Activated naive CD8-positive, alpha-beta T cell treated with anti-CD3 and anti-CD28 coated beads, Interleukin-2, amount 50 U/mL, for 24 hours (primary cell): ENCODE measurements at regions not wholly inside any gene's neighbourhood (a gene's known extent, or its start where the extent isn't known, plus 50 kb on each side); places are given as distances from the start of the nearest gene placed in this dataset.
A peak's percentile ranks its signal among the peaks of the same experiment; 100 is the strongest.

Source experiments
- ATAC-seq: fragments of 150-1000 bp; cut with Tn5 transposase; one replicate; pipeline ENCODE4 v1.10.0; 2021
- DNase-seq: peaks from one replicate; pipeline ENCODE4 v3.0.0; 2021
- H3K27ac Mint-ChIP-seq: one replicate; pipeline ENCODE4 v1.8.0; 2021; ENCODE audit warnings: mild to moderate bottlenecking, mixed read lengths
- H3K27me3 Mint-ChIP-seq: one replicate; pipeline ENCODE4 v1.8.0; 2021; ENCODE audit warnings: mixed read lengths
- H3K36me3 Mint-ChIP-seq: one replicate; pipeline ENCODE4 v1.8.0; 2021; ENCODE audit warnings: low read depth, mixed read lengths
- H3K4me1 Mint-ChIP-seq: one replicate; pipeline ENCODE4 v1.8.0; 2021; ENCODE audit warnings: mixed read lengths
- H3K4me3 Mint-ChIP-seq: one replicate; pipeline ENCODE4 v1.8.0; 2021; ENCODE audit warnings: mild to moderate bottlenecking, moderate library complexity, mixed read lengths
- H3K9me3 Mint-ChIP-seq: one replicate; pipeline ENCODE4 v1.8.0; 2021; ENCODE audit warnings: mixed read lengths

DNA sequence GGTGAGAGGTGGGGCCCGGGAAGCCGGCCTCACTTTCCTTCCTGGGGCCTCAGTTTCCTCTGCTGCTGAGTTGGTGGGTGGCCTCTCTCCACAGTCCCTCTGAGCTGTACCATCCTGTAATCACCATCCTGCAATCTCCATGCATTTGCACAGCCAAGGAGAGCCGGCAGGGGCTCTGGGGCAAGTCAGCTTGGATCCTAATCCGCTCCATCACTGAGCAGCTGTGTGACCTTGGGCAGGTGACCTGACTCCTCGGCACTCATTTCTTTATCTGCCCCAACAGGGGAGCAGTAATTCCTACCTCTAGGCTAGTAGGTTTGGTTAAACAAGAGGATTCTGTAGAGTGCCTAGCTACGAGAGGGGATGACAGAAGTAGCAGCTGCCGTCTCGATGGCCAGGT, 88.2 kb upstream of the ZNF618 start:
- Mint-ChIP-seq H3K36me3 (no peaks in the 10 kb centered on the region), H3K4me3 (no peak overlapping the region), H3K27me3 (peaks cover 14% of the 10 kb centered on the region), H3K4me1 (no peaks in the 10 kb centered on the region), H3K9me3 (no peaks in the 10 kb centered on the region), H3K27ac (no peak overlapping the region)
- DNase-seq: no peak
- no peak for ATAC-seq

DNA sequence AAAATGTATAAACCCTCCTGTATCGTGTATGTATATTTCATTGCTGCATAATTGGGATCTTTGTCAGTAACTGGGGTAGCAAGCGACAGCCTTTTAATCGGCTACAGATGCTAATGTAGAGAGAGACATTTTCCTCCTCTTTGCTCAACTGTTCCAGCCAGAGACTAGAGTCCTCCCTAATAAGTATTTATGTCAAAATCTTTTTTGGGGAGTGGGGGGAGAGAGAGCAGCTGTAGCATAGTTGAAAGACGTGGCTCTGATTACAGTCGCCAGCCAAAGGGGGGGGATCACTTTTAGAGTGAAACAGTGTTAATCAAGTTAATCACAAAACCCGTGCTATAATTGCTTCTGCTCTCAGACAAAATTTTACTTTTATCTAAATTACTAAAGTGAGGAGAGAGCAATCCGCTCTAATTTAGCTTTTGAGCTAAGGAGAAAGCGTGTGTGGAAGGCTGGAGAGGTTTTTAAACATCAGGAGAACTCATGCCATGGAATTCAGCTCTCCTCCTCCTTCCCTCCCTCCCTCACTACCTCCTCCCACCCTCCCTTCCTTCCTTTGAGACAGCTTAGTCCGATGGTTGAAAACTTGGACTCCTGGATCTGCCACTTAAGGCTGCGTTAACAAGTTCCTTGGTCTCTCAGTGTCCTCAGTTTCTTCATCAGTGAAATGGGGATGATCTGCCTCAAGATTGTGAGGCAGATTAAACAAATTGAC, 87.3 kb upstream of the ZNF618 start:
- DNase-seq (no peak), ATAC-seq (no peak)
- Mint-ChIP-seq H3K9me3 (no peaks in the 10 kb centered on the region), H3K27ac (no peak overlapping the region), H3K4me3 (no peak overlapping the region), H3K27me3 (peaks cover 11% of the 10 kb centered on the region), H3K4me1 (no peaks in the 10 kb centered on the region), H3K36me3 (no peaks in the 10 kb centered on the region)

DNA sequence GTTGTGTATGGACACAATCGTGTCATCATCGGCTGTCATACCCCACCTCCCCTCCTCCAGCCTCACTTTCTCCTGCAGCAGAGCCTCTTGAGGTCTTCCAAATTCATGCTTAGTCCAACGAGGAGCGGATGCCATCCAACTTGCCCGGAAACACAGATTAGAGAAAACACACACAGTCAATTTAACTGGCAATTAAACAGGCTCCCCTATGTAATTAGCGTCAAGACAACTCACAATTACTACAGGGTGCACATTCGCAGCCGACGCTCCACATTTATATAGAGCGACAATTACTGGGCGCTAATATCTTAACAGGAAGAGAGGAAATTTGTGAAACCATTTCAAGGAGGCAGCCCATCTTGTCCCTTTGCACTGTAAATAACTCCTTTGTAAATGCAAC, 86.0 kb upstream of the ZNF618 start:
- Mint-ChIP-seq H3K27me3 (peaks cover 11% of the 10 kb centered on the region), H3K4me1 (no peaks in the 10 kb centered on the region), H3K27ac (no peak overlapping the region), H3K36me3 (no peaks in the 10 kb centered on the region), H3K4me3 (no peak overlapping the region), H3K9me3 (no peaks in the 10 kb centered on the region)
- no peak for ATAC-seq
- DNase-seq: no peak

DNA sequence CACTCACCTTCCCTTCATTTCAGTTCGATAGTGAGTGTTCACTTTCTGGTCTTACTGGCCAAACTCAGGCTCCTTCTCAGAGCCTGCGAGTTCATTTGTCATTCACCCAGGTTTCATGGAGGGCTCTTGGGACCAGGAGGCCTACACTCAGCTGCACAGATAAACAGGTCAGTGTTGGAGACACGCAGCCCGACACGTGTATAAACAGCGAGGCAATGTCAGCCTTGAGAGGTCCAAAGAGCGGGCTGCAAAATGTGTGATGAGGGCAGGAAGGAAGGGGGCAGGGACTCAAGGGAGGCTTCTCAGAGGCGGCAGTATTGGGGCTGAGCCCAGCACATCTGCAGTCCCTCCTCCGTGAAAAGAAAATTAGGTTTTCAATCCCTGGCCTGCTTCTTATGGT, 82.6 kb upstream of the ZNF618 start:
- Mint-ChIP-seq H3K9me3 (no peaks in the 10 kb centered on the region), H3K4me1 (no peaks in the 10 kb centered on the region), H3K27me3 (peaks cover 14% of the 10 kb centered on the region), H3K27ac (no peak overlapping the region), H3K36me3 (no peaks in the 10 kb centered on the region), H3K4me3 (no peak overlapping the region)
- ATAC-seq (no peak), DNase-seq (no peak)

DNA sequence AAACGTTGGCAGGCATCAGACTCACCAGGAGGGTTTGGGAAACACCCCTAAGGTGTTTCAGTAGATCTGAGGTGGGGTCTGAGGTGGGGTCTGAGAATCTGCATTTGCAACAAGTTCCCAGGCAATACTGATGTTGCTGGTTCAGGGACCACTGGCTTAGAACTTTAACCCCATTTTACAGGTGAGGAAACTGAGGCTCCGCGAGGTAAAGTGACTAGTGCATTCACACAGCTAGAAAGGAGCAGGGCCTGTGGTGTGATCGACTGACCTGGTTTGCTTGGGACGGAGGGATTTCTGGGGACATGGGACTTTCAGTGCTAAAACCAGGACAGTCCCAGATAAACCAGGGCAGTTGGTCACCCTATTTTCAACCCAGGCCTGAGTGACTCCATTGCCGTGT, 81.4 kb upstream of the ZNF618 start:
- Mint-ChIP-seq H3K4me1 (no peaks in the 10 kb centered on the region), H3K9me3 (no peaks in the 10 kb centered on the region), H3K36me3 (no peaks in the 10 kb centered on the region), H3K27me3 (peaks cover 9% of the 10 kb centered on the region), H3K4me3 (no peak overlapping the region), H3K27ac (no peak overlapping the region)
- ATAC-seq: no peak
- DNase-seq: no peak

DNA sequence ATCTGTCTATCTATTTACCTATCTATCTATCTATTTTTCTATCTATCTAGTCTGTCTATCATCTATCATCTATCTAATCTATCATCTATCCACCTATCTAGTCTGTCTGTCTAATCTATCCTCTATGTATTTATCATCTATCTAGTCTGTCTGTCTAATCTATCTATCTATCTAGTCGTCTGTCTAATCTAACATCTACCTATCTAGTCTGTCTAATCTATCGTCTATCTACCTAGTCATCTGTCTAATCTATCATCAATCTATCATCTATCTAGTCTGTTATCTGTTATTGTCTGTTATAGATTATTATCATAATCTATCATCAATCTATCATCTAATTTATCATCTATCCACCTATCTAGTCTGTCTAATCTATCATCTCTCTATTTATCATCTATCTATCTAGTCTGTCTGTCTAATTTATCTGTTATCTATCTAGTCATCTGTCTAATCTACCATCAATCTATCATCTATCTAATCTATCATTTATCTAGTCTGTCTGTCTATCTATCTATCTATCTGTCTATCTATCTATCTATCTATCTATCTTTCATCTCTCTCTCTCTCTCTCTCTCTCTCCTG, 80.2 kb upstream of the ZNF618 start:
- H3K4me1 Mint-ChIP-seq: no peaks in the 10 kb centered on the region
- H3K27me3 Mint-ChIP-seq: peaks cover 3% of the 10 kb centered on the region
- ATAC-seq (no peak), DNase-seq (no peak)
- no peaks in the 10 kb centered on the region for H3K36me3 Mint-ChIP-seq
- H3K4me3 Mint-ChIP-seq: no peak overlapping the region
- no peak overlapping the region for H3K27ac Mint-ChIP-seq
- H3K9me3 Mint-ChIP-seq: no peaks in the 10 kb centered on the region

DNA sequence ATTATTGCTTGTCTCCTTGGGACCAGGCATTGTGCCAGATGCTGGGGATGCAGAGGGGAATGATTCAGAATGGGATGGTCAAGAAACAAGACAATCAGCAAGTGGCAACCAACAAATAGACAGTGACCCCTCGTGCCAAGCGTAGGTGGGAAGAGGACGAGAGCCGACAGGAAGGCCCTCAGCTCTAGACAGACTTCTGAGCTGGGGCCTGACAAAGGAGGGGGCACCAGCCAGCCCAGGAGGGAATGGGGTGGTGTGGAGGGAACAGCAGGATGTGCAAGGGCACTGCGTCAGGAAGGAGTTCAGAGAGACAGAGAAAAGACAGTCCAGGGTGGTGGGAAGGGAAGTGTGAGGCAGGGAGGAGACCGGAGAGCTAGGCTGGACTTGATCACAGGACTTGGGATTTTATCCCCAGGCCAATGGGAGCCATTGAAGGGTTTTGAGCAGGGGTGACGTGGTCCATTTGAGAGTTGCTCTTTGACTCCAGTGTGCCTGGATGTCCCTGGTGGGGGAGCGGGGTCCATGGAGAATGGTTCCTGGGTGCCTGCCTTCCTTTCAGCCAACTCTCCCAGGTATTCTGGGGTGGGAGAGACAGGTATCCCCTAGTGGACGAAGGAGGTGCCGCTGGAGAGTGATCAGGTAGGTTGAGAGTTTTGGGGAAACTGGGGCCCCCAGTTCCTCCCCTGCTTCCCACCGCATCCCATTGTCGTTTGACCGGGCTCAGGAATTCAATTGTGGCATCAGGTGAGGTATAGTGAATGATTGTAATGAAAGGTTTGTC, 79.3 kb upstream of the ZNF618 start:
- ATAC-seq: no peak
- Mint-ChIP-seq H3K27me3 (peaks cover 3% of the 10 kb centered on the region), H3K4me1 (no peaks in the 10 kb centered on the region), H3K27ac (no peak overlapping the region), H3K4me3 (no peak overlapping the region), H3K9me3 (no peaks in the 10 kb centered on the region), H3K36me3 (no peaks in the 10 kb centered on the region)
- DNase-seq: no peak

DNA sequence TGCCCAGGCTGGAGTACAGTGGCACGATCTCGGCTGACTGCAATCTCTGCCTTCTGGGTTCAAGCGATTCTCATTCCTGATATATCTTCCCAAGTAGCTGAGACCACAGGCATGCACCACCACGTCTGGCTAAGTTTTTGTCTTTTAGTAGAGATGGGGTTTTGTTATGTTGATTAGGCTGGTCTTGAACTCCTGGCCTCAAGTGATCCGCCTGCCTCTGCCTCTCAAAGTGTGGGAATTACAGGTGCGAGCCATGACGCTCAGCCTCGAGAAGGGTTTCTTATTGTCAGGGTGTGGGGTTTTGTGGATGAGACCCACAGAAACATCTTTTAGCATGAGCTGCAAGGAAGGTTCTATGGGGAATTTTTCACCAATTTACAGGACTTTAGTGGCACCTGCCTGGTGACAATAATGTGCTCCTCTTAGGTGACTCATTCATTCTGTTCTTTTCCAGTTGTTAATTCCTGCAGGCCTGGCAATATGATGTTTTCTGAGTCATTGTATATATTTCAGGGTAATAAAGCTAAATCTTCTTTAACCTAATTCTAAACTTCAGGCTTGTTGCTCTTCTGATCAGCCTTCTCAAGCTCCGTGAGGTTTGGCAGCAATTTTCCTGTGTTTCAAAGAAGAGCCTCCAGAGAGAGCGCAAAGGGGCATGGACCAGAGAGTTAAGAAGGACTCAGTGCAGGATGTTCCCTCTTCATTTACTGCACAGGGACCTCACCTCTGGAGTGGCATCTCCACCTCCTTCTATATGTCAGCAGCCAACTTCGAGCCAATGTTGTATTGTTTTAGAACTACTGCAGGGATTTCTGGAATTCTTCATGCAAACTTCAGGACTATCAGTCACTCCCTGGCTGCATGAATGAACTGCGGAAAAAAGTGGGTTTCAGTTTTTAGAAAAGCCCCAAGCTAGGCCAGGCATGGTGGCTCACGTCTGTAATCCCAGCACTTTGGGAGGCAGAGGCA, 77.8 kb upstream of the ZNF618 start:
- H3K9me3 Mint-ChIP-seq: no peaks in the 10 kb centered on the region
- no peak for ATAC-seq
- DNase-seq: no peak
- no peaks in the 10 kb centered on the region for H3K36me3 Mint-ChIP-seq
- H3K4me3 Mint-ChIP-seq: no peak overlapping the region
- no peaks in the 10 kb centered on the region for H3K4me1 Mint-ChIP-seq
- peaks cover 3% of the 10 kb centered on the region for H3K27me3 Mint-ChIP-seq
- H3K27ac Mint-ChIP-seq: no peak overlapping the region

DNA sequence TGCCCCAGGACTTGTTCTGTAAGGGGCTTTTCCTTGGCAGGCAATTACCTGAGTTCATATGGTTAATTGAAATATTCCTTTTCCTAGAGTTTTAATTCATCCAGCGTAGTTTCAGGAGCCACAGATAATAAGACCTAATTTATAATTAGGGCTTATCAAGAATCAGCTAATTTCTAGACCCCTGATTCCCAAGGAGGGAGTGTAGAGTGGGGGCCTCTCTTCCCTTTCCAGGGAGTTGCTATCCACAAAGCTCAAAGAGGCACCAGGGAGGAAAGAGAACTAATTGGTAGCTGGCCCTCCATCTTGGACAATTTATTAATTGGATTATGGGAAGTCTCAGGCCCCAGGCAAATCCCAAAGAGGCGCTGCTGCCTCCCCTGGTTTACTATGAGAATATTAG, 75.8 kb upstream of the ZNF618 start:
- H3K27me3 Mint-ChIP-seq: peaks cover 7% of the 10 kb centered on the region
- ATAC-seq: no peak
- no peaks in the 10 kb centered on the region for H3K36me3 Mint-ChIP-seq
- H3K4me3 Mint-ChIP-seq: no peak overlapping the region
- no peaks in the 10 kb centered on the region for H3K4me1 Mint-ChIP-seq
- H3K9me3 Mint-ChIP-seq: no peaks in the 10 kb centered on the region
- DNase-seq: no peak
- H3K27ac Mint-ChIP-seq: no peak overlapping the region

DNA sequence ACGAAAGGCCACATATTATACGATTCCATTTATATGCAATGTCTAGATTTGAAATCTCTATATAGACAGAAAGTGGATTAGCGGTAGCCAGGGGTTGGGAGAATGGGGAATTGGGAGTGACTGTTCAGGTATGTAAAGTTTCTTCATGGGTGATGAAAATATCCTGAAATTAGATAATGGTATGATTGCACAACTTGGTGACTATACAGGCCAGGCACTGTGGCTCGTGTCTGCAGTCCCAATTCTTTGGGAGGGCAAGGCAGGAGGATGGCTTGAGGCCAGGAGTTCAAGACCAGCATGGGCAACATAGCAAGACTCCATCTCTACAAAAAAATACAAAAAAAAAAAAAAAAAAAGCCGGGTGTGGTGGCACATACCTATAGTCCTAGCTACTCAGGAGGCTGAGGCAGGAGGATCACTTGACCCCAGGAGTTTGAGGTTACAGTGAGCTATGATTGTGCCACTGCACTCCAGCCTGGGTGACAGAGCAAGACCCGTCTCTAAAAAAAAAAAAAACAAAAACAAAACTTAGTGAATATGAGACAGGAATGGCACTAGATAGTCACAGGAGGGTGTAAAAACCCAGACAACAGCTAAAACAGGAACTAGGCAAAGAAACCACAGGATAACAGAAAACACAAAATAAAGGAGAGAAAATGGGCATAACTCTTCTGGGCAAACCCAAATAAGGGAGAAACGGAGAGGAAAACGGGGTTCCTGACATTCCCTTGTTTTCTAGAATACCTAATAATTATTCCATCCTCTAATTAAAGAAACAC, 72.1 kb upstream of the ZNF618 start:
- ATAC-seq: no peak
- no peaks in the 10 kb centered on the region for H3K9me3 Mint-ChIP-seq

DNA sequence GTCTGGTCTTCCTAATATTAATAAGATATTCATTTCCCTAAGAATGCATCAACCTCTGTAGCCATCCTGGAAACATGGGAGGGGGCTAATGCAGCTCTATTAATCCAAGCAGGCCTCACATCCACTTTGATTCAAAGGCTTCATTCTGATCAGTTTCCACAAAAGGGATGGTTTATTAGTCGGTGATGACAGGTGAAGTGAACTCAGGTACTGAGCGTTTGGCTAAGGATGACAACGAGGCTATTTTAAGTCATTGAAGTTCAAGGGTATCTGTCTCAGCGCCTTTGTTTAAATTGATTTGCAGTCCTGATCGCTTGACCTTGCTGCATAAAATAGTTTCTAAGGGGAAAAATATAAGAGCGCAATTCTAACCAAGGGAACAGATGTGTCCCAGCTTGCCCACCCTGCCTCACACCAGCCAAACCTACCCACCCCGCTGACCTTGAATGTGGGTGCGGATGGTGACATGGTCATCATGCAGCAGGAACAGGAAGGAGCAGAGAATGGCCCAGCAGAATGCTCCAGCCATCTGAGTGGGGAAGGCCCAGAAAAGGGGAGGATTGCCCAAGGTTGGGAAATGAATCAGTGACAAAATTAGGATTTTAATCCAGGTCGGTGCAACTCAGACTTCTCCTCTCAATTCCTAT, 70.5 kb upstream of the ZNF618 start:
- ATAC-seq (no peak), DNase-seq (no peak)
- no peak overlapping the region for H3K4me3 Mint-ChIP-seq
- H3K27ac Mint-ChIP-seq: no peak overlapping the region
- peaks cover 1% of the 10 kb centered on the region for H3K4me1 Mint-ChIP-seq
- no peaks in the 10 kb centered on the region for H3K9me3 Mint-ChIP-seq
- H3K36me3 Mint-ChIP-seq: no peaks in the 10 kb centered on the region
- peaks cover 11% of the 10 kb centered on the region for H3K27me3 Mint-ChIP-seq

More for the DNA sequence above, 72.1 kb upstream of the ZNF618 start:
- Mint-ChIP-seq H3K27me3 (peaks cover 7% of the 10 kb centered on the region), H3K4me3 (no peak overlapping the region), H3K4me1 (peaks cover 1% of the 10 kb centered on the region), H3K36me3 (no peaks in the 10 kb centered on the region), H3K27ac (no peak overlapping the region)
- no peak for DNase-seq

DNA sequence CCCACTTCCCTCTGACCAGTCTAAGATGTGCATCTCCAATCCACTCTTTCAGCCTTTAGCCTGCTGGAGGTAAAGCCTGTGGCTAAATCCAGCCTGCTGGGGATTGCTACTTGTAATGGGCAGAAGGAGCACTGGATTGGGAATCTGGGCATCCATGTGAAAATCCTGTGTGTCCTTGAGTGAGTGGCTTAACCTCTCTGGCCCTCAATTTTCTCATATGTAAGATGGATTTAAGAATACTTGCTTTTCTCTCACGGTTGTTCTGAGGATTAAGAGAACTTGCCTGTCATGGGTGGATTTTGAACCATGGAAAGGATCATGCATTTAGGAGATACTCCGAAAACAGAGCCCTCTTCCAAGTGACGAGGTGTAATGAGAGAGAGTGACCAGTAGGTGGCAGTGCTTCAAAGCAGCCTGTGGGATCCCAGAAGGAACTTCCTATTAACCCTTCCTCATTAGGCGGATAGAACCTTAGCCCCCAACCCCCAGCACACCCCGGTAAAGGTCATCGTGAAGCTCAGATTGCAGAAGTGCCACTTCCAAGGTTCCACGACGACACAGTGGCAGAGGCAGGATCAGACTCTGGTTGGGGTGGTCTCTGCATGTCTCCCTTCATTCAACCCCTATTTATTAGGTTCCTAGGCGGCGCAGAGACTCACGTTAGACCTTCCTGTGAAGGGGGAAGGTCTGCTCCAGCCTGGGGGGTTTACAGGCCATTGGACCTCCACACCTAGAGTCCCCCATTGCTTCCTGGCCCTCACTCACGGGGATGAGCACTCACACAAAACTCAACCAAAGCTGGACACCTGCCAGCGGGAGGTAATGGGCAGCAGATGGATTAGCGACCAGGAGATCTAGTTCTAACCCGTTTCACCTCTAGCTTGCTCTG, 68.7 kb upstream of the ZNF618 start:
- DNase-seq: peak; percentile 38
- Mint-ChIP-seq H3K27me3 (peaks cover 13% of the 10 kb centered on the region), H3K4me1 (peaks cover 1% of the 10 kb centered on the region), H3K36me3 (no peaks in the 10 kb centered on the region), H3K4me3 (no peak overlapping the region), H3K27ac (no peak overlapping the region), H3K9me3 (no peaks in the 10 kb centered on the region)
- ATAC-seq: no peak
